Neural cell (in vitro differentiated cells): ENCODE measurements at regions not wholly inside any gene's neighbourhood (a gene's known extent, or its start where the extent isn't known, plus 50 kb on each side); places are given as distances from the start of the nearest gene placed in this dataset.

Source experiments
- H2AFZ ChIP-seq: fragments of 200-600, 300-800 bp; sonication (generic), shearing (Covaris generic); 2 replicates; pipeline ENCODE4 v1.6.0; 2014; ENCODE audit warnings: low read depth, mild to moderate bottlenecking, antibody characterized with exemption, low read length, moderate library complexity
- H3F3A ChIP-seq: fragments of 200-600 bp; shearing (Covaris generic); 2 replicates; pipeline ENCODE4 v1.6.1; 2016; ENCODE audit warnings: mild to moderate bottlenecking, moderate library complexity, mixed read lengths, antibody characterized with exemption, low read length; ENCODE audit not compliant: insufficient read depth, poor library complexity, severe bottlenecking
- H3K27ac ChIP-seq: fragments of 200-600, 300-800 bp; sonication (generic), shearing (Covaris generic); 2 replicates; pipeline ENCODE4 v1.5.1; 2014; ENCODE audit warnings: mild to moderate bottlenecking, low read length, moderate library complexity
- H3K27me3 ChIP-seq: fragments of 300-800, 200-600 bp; sonication (generic), shearing (Covaris generic); 2 replicates; pipeline ENCODE4 v1.6.0; 2014; ENCODE audit warnings: mild to moderate bottlenecking, low read depth, low read length, moderate library complexity; ENCODE audit not compliant: insufficient read depth
- H3K36me3 ChIP-seq: fragments of 300-800, 200-600 bp; sonication (generic), shearing (Covaris generic); 2 replicates; pipeline ENCODE4 v1.5.1; 2014; ENCODE audit warnings: mild to moderate bottlenecking, antibody characterized with exemption, low read length, moderate library complexity; ENCODE audit not compliant: insufficient read depth
- H3K4me2 ChIP-seq: fragments of 300-800, 200-600 bp; sonication (generic), shearing (Covaris generic); 2 replicates; pipeline ENCODE4 v1.6.0; 2014; ENCODE audit warnings: mild to moderate bottlenecking, low read length
- H3K4me3 ChIP-seq: fragments of 300-800, 200-600 bp; sonication (generic), shearing (Covaris generic); 2 replicates; pipeline ENCODE4 v1.5.1; 2014; ENCODE audit warnings: mild to moderate bottlenecking, low read length, moderate library complexity
- H3K79me2 ChIP-seq: fragments of 200-600 bp; shearing (Covaris generic); replicated peaks from 2 replicates; pipeline ENCODE4 v1.6.0; 2014; ENCODE audit warnings: mild to moderate bottlenecking, low read length, moderate library complexity; ENCODE audit not compliant: insufficient read depth
- H3K9ac ChIP-seq: fragments of 300-800, 200-600 bp; sonication (generic), shearing (Covaris generic); 2 replicates; pipeline ENCODE4 v1.6.1; 2016; ENCODE audit warnings: mild to moderate bottlenecking, low read length, mixed read lengths
- H3K9me2 ChIP-seq: fragments of 200-600 bp; shearing (Covaris generic); 2 replicates; pipeline ENCODE4 v1.6.1; 2016; ENCODE audit warnings: mild to moderate bottlenecking, low read length, mixed read lengths; ENCODE audit not compliant: insufficient read depth
- H3K9me3 ChIP-seq: fragments of 200-600, 300-800 bp; sonication (generic), shearing (Covaris generic); 2 replicates; pipeline ENCODE4 v1.6.1; 2016; ENCODE audit warnings: mild to moderate bottlenecking, mixed run types, low read length, moderate library complexity, mixed read lengths
- H4K20me1 ChIP-seq: fragments of 200-600 bp; shearing (Covaris generic); 2 replicates; pipeline ENCODE4 v1.6.1; 2016; ENCODE audit warnings: mild to moderate bottlenecking, mixed run types; ENCODE audit not compliant: insufficient read depth
- EP300 ChIP-seq: fragments of 450-650 bp; conservative IDR thresholded peaks from 2 replicates; pipeline ENCODE4 v1.6.1; 2014; ENCODE audit warnings: antibody characterized with exemption, mild to moderate bottlenecking, moderate library complexity; ENCODE audit not compliant: poor library complexity, severe bottlenecking
- EZH2 ChIP-seq: fragments of 200-600, 300-800 bp; shearing (Covaris generic), sonication (generic); IDR thresholded peaks from 2 replicates; pipeline ENCODE4 v1.6.1; 2014; ENCODE audit warnings: antibody characterized with exemption, low read length, borderline replicate concordance, mild to moderate bottlenecking; ENCODE audit not compliant: insufficient read depth, poor library complexity, severe bottlenecking
- MXI1 ChIP-seq: fragments of 450-650 bp; conservative IDR thresholded peaks from 2 replicates; pipeline ENCODE4 v1.6.1; 2014; ENCODE audit warnings: antibody characterized with exemption, mild to moderate bottlenecking; ENCODE audit not compliant: poor library complexity, severe bottlenecking
- POLR2AphosphoS5 ChIP-seq: IDR thresholded peaks from 2 replicates; pipeline ENCODE4 v1.6.1; 2012
- RAD21 ChIP-seq: fragments of 450-650 bp; conservative IDR thresholded peaks from 2 replicates; pipeline ENCODE4 v1.6.1; 2014; ENCODE audit warnings: antibody characterized with exemption, mild to moderate bottlenecking, moderate library complexity
- REST ChIP-seq: IDR thresholded peaks from 2 replicates; pipeline ENCODE4 v1.6.1; 2012; ENCODE audit warnings: borderline replicate concordance
- SMC3 ChIP-seq: fragments of 450-650 bp; conservative IDR thresholded peaks from 2 replicates; pipeline ENCODE4 v1.6.1; 2014; ENCODE audit warnings: antibody characterized with exemption, mild to moderate bottlenecking, moderate library complexity; ENCODE audit not compliant: poor library complexity
- TAF1 ChIP-seq: IDR thresholded peaks from 2 replicates; pipeline ENCODE4 v1.6.1; 2012; ENCODE audit warnings: low read depth
- TF ChIP-seq, protein P1 (sequence below): fragments of 450-650 bp; IDR thresholded peaks from 2 replicates; pipeline ENCODE4 v1.5.1; 2014; ENCODE audit warnings: antibody characterized with exemption, mild to moderate bottlenecking, moderate library complexity; ENCODE audit not compliant: poor library complexity, severe bottlenecking

DNA sequence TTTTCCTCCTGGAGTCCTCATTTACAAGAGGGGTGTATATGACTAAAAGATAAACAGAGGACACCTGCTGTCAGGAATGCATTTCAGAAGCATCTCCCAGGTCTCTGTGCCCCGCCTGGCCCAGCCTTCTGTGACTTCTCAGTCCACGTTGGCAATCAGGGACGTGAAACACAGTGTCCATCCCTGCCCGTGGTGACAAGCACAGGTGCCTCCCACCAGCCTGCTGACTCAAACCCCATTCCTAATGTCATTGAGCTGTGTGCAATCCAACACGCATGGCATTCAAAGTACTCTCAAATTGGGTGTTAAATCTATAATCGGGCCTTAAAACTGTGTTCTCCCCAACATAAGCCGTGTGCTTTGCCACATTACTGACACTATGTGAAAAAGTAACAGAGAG lies 343.2 kb downstream of the EIPR1 start:
- Histone ChIP-seq H3K4me3 (no peak overlapping the region), H2AFZ (no peak overlapping the region), H3K9me2 (no peaks in the 10 kb centered on the region), H3K79me2 (no peaks in the 10 kb centered on the region), H3K36me3 (no peaks in the 10 kb centered on the region), H3F3A (no peaks in the 10 kb centered on the region), H3K27ac (no peak overlapping the region), H3K9me3 (no peaks in the 10 kb centered on the region), H3K4me2 (no peak overlapping the region), H3K27me3 (no peaks in the 10 kb centered on the region), H4K20me1 (no peaks in the 10 kb centered on the region), H3K9ac (no peak overlapping the region)
- TF ChIP-seq EP300 (no peak), MXI1 (no peak), SMC3 (no peak), RAD21 (no peak), REST (no peak), TAF1 (no peak), POLR2AphosphoS5 (no peak), EZH2 (no peak)
- TF ChIP-seq, protein P1, sequence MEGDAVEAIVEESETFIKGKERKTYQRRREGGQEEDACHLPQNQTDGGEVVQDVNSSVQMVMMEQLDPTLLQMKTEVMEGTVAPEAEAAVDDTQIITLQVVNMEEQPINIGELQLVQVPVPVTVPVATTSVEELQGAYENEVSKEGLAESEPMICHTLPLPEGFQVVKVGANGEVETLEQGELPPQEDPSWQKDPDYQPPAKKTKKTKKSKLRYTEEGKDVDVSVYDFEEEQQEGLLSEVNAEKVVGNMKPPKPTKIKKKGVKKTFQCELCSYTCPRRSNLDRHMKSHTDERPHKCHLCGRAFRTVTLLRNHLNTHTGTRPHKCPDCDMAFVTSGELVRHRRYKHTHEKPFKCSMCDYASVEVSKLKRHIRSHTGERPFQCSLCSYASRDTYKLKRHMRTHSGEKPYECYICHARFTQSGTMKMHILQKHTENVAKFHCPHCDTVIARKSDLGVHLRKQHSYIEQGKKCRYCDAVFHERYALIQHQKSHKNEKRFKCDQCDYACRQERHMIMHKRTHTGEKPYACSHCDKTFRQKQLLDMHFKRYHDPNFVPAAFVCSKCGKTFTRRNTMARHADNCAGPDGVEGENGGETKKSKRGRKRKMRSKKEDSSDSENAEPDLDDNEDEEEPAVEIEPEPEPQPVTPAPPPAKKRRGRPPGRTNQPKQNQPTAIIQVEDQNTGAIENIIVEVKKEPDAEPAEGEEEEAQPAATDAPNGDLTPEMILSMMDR, result no peak

DNA sequence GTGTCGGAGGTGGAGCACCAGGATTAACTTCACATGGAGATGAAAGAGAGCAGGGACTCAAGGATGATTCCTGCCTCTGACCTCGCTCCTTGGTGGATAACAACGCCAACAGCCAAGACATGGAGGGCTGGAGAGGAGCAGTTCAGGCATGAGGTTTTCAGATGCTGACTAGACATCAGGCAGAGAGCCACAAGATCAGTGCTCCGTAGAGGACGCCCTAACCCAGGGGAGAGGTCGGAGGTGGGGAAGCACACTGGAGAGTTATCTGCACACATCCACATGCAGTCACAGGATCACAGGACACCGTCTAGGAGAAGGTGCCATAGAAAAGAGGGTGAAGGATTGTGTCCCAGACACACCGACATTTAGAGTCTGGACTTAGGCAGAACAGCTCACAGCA lies 344.3 kb downstream of the EIPR1 start:
- no peaks in the 10 kb centered on the region for H3K9me2 ChIP-seq

More for the DNA sequence above, 344.3 kb downstream of the EIPR1 start:
- Histone ChIP-seq H3F3A (no peaks in the 10 kb centered on the region), H3K27me3 (no peaks in the 10 kb centered on the region), H3K36me3 (no peaks in the 10 kb centered on the region), H3K27ac (no peak overlapping the region), H2AFZ (no peak overlapping the region), H3K9me3 (no peaks in the 10 kb centered on the region), H3K79me2 (no peaks in the 10 kb centered on the region), H3K4me3 (no peak overlapping the region), H3K9ac (no peak overlapping the region), H4K20me1 (no peaks in the 10 kb centered on the region), H3K4me2 (no peak overlapping the region)
- TF ChIP-seq, protein P1, result no peak
- TF ChIP-seq RAD21 (no peak), EP300 (no peak), POLR2AphosphoS5 (no peak), MXI1 (no peak), TAF1 (no peak), EZH2 (no peak), SMC3 (no peak), REST (no peak)
